ENCODE measurements at regions not wholly inside any gene's neighbourhood (a gene's known extent, or its start where the extent isn't known, plus 50 kb on each side); places are given as distances from the start of the nearest gene placed in this dataset.
"Not testable (repeated sequence)": the region's sequence is repeated elsewhere in the genome, so short reads cannot be mapped to it uniquely, and the experiment has no call there.

- Histone ChIP-seq H3K4me1 (no peaks in the 10 kb centered on the region), H3K27me3 (no peaks in the 10 kb centered on the region), H3K9ac (no peak overlapping the region), H3K9me3 (replicated peaks in 1 of 11) (peaks cover under 1 to 13% (median 7%) of the 10 kb centered on the region in 11 experiments; a peak in 15 of 22 replicates), H3K4me3 (no peak overlapping the region), H3K27ac (no peak overlapping the region), H4K20me1 (no peaks in the 10 kb centered on the region), H3K36me3 (no peaks in the 10 kb centered on the region), H3K4me2 (no peak overlapping the region)
- TF ChIP-seq Cebpa-rat (IDR thresholded peaks at IDR 0.05): no peak
Observed at GRCh38 chr7:50251765-50252164, 52.8 kb upstream of the IKZF1 start.

- Histone ChIP-seq H4K20me1 (no peaks in the 10 kb centered on the region), H3K4me1 (no peaks in the 10 kb centered on the region), H3K4me3 (no peak overlapping the region)
Observed at GRCh38 chr7:50246551-50246950, 58.0 kb upstream of the IKZF1 start.

GRCh38 chr7:50242111-50242510 is 62.4 kb upstream of the IKZF1 start:
- not testable (repeated sequence) for H3K36me3 ChIP-seq, H3K4me2 ChIP-seq, H3K9ac ChIP-seq, H3K27ac ChIP-seq, H3K4me3 ChIP-seq, H3K27me3 ChIP-seq, H3K4me1 ChIP-seq, H4K20me1 ChIP-seq
- H3K9me3 ChIP-seq (replicated peaks in 1 of 11): peaks cover 27 to 39% (median 35%) of the 10 kb centered on the region in 11 experiments

More at GRCh38 chr7:50246551-50246950, 58.0 kb upstream of the IKZF1 start:
- no peak overlapping the region for H3K27ac ChIP-seq
- H3K9ac ChIP-seq: no peak overlapping the region
- TF ChIP-seq Cebpa-rat (IDR thresholded peaks at IDR 0.05): no peak
- peaks cover 20 to 29% (median 27%) of the 10 kb centered on the region in 11 experiments for H3K9me3 ChIP-seq (replicated peaks in 1 of 11)
- no peak overlapping the region for H3K4me2 ChIP-seq
- H3K36me3 ChIP-seq: no peaks in the 10 kb centered on the region; a peak in 1 of 22 replicates
- H3K27me3 ChIP-seq: no peaks in the 10 kb centered on the region

GRCh38 chr7:50240699-50241098 is 63.8 kb upstream of the IKZF1 start:
- not testable (repeated sequence) for H3K4me3 ChIP-seq, H4K20me1 ChIP-seq, H3K36me3 ChIP-seq, H3K9ac ChIP-seq, H3K4me2 ChIP-seq, H3K27ac ChIP-seq, H3K27me3 ChIP-seq, H3K4me1 ChIP-seq
- H3K9me3 ChIP-seq (replicated peaks in 1 of 11): peaks cover 16 to 28% (median 23%) of the 10 kb centered on the region in 11 experiments; a peak in 21 of 22 replicates

- peaks cover 15 to 43% (median 35%) of the 10 kb centered on the region in 10 experiments for H3K4me1 ChIP-seq
- H3K4me3 ChIP-seq: peak overlapping the region in 1 of 10 experiments; percentile 13; a peak in 2 of 20 replicates
- no peak overlapping the region for H3K27ac ChIP-seq
- H3K4me2 ChIP-seq: no peak overlapping the region
- no peak for TF ChIP-seq Cebpa-rat (IDR thresholded peaks at IDR 0.05)
- H3K9ac ChIP-seq: no peak overlapping the region
- 0 out of 22 replicates have a peak, but pooled peaks cover 0 to 9% (median 0%) of the 10 kb centered on the region in 11 experiments for H3K36me3 ChIP-seq
- peaks cover 21 to 36% (median 30%) of the 10 kb centered on the region in 11 experiments for H3K9me3 ChIP-seq (replicated peaks in 1 of 11)
- H3K27me3 ChIP-seq: no peaks in the 10 kb centered on the region
- H4K20me1 ChIP-seq: no peaks in the 10 kb centered on the region
Observed at GRCh38 chr7:50229964-50230363, 74.6 kb upstream of the IKZF1 start.

- peak overlapping the region in 10 of 11 experiments; percentile 6 to 73 (median 62); a peak in 16 of 22 replicates for H3K27ac ChIP-seq
- peaks cover 15 to 43% (median 35%) of the 10 kb centered on the region in 10 experiments for H3K4me1 ChIP-seq
- TF ChIP-seq Cebpa-rat (IDR thresholded peaks at IDR 0.05): no peak
- peak overlapping the region; percentile 43 to 91 (median 76) for H3K4me2 ChIP-seq
- H4K20me1 ChIP-seq: no peaks in the 10 kb centered on the region
- 0 out of 22 replicates have a peak, but pooled peaks cover 0 to 9% (median 0%) of the 10 kb centered on the region in 11 experiments for H3K36me3 ChIP-seq
- peak overlapping the region in 3 of 10 experiments; percentile 9 to 23 (median 10); a peak in 3 of 20 replicates for H3K4me3 ChIP-seq
- peaks cover 23 to 42% (median 36%) of the 10 kb centered on the region in 11 experiments for H3K9me3 ChIP-seq (replicated peaks in 1 of 11)
- peak overlapping the region in 6 of 11 experiments; percentile 1 to 36 (median 14); a peak in 5 of 22 replicates for H3K9ac ChIP-seq
- H3K27me3 ChIP-seq: no peaks in the 10 kb centered on the region
Observed at GRCh38 chr7:50228148-50228547, 76.4 kb upstream of the IKZF1 start.

GRCh38 chr7:50227726-50228125 is 76.8 kb upstream of the IKZF1 start:
- Histone ChIP-seq H3K9me3 (replicated peaks in 1 of 11) (peaks cover 28 to 46% (median 41%) of the 10 kb centered on the region in 11 experiments), H4K20me1 (no peaks in the 10 kb centered on the region), H3K27ac (peak overlapping the region in 10 of 11 experiments; percentile 10 to 73 (median 62); a peak in 18 of 22 replicates), H3K4me3 (peak overlapping the region in 3 of 10 experiments; percentile 4 to 30 (median 23); a peak in 2 of 20 replicates), H3K27me3 (no peaks in the 10 kb centered on the region), H3K9ac (peak overlapping the region in 4 of 11 experiments; percentile 19 to 56 (median 22); a peak in 6 of 22 replicates), H3K4me1 (peaks cover 15 to 43% (median 35%) of the 10 kb centered on the region in 10 experiments), H3K4me2 (peak overlapping the region; percentile 43 to 91 (median 76)), H3K36me3 (0 out of 22 replicates have a peak, but pooled peaks cover 0 to 9% (median 0%) of the 10 kb centered on the region in 11 experiments)
- TF ChIP-seq Cebpa-rat (IDR thresholded peaks at IDR 0.05): peak in 1 of 11 experiments; percentile 13; a peak in 1 of 22 replicates

GRCh38 chr7:50226669-50227068 is 77.8 kb upstream of the IKZF1 start:
- Histone ChIP-seq H3K27ac (peak overlapping the region in 2 of 11 experiments; percentile 17 to 26; a peak in 4 of 22 replicates), H3K9ac (no peak overlapping the region), H3K4me2 (peak overlapping the region in 7 of 11 experiments; percentile 28 to 91 (median 76); a peak in 13 of 22 replicates), H3K4me3 (no peak overlapping the region), H4K20me1 (no peaks in the 10 kb centered on the region), H3K27me3 (no peaks in the 10 kb centered on the region), H3K4me1 (peaks cover 15 to 46% (median 35%) of the 10 kb centered on the region in 10 experiments), H3K36me3 (0 out of 22 replicates have a peak, but pooled peaks cover 0 to 9% (median 0%) of the 10 kb centered on the region in 11 experiments), H3K9me3 (replicated peaks in 1 of 11) (peaks cover 38 to 55% (median 51%) of the 10 kb centered on the region in 11 experiments)
- no peak for TF ChIP-seq Cebpa-rat (IDR thresholded peaks at IDR 0.05)

- peaks cover 15 to 51% (median 36%) of the 10 kb centered on the region in 10 experiments for H3K4me1 ChIP-seq
- H4K20me1 ChIP-seq: no peaks in the 10 kb centered on the region
- H3K27me3 ChIP-seq: no peaks in the 10 kb centered on the region
- H3K4me2 ChIP-seq: peak overlapping the region in 7 of 11 experiments; percentile 28 to 91 (median 76); a peak in 13 of 22 replicates
- TF ChIP-seq Cebpa-rat (IDR thresholded peaks at IDR 0.05): no peak
- H3K4me3 ChIP-seq: no peak overlapping the region
- H3K9ac ChIP-seq: no peak overlapping the region
- peak overlapping the region in 2 of 11 experiments; percentile 17 to 26; a peak in 2 of 22 replicates for H3K27ac ChIP-seq
- 0 out of 22 replicates have a peak, but pooled peaks cover 0 to 9% (median 0%) of the 10 kb centered on the region in 11 experiments for H3K36me3 ChIP-seq
- peaks cover 37 to 55% (median 54%) of the 10 kb centered on the region in 11 experiments for H3K9me3 ChIP-seq (replicated peaks in 1 of 11)
Observed at GRCh38 chr7:50226145-50226544, 78.4 kb upstream of the IKZF1 start.

Measured in BLaER1 treated with 17β-estradiol and CSF1 and Interleukin-3, amounts not matched to agents 10 nM and 100 nM (cell line).